GM19023 (cell line): ENCODE measurements at regions not wholly inside any gene's neighbourhood (a gene's known extent, or its start where the extent isn't known, plus 50 kb on each side); places are given as distances from the start of the nearest gene placed in this dataset.
"Not testable (repeated sequence)": the region's sequence is repeated elsewhere in the genome, so short reads cannot be mapped to it uniquely, and the experiment has no call there.

Source experiments
- ATAC-seq: cut with Tn5 transposase; IDR thresholded peaks from one replicate; pipeline ENCODE4 v1.9.1; 2021; ENCODE audit warnings: mild to moderate bottlenecking, moderate library complexity; ENCODE audit not compliant: unreplicated experiment

GRCh38 chr4:178138491-178138890 is 696.3 kb upstream of the AGA start:
- no peak for ATAC-seq

- ATAC-seq: no peak
These were observed 698.2 kb upstream of the AGA start for GRCh38 chr4:178140326-178140915.

- ATAC-seq: no peak
These were observed 700.5 kb upstream of the AGA start for GRCh38 chr4:178142724-178143123.

GRCh38 chr4:178148106-178148505 is 705.9 kb upstream of the AGA start:
- no peak for ATAC-seq

GRCh38 chr4:178165251-178165950 is 723.2 kb upstream of the AGA start:
- ATAC-seq: no peak

- no peak for ATAC-seq
These were observed 723.7 kb upstream of the AGA start for GRCh38 chr4:178165951-178166308.

- no peak for ATAC-seq
These were observed 731.5 kb upstream of the AGA start for GRCh38 chr4:178173771-178174170.

GRCh38 chr4:178174756-178175155 is 732.5 kb upstream of the AGA start:
- no peak for ATAC-seq

GRCh38 chr4:178185517-178185916 is 743.3 kb upstream of the AGA start:
- ATAC-seq: no peak

- no peak for ATAC-seq
These were observed 750.4 kb upstream of the AGA start for GRCh38 chr4:178192611-178193010.

- no peak for ATAC-seq
These were observed 754.6 kb upstream of the AGA start for GRCh38 chr4:178196751-178197374.

GRCh38 chr4:178198691-178199090 is 756.5 kb upstream of the AGA start:
- ATAC-seq: no peak

GRCh38 chr4:178202422-178202821 is 760.2 kb upstream of the AGA start:
- ATAC-seq: no peak

- ATAC-seq: no peak
These were observed 763.6 kb upstream of the AGA start for GRCh38 chr4:178205826-178206225.

- ATAC-seq: no peak
These were observed 773.1 kb upstream of the AGA start for GRCh38 chr4:178215309-178215708.

GRCh38 chr4:178215763-178216162 is 773.5 kb upstream of the AGA start:
- no peak for ATAC-seq

- not testable (repeated sequence) for ATAC-seq
These were observed 784.2 kb upstream of the AGA start for GRCh38 chr4:178226421-178226820.

- no peak for ATAC-seq
These were observed 791.7 kb upstream of the AGA start for GRCh38 chr4:178233906-178234305.

GRCh38 chr4:178240891-178241290 is 798.7 kb upstream of the AGA start:
- no peak for ATAC-seq

- no peak for ATAC-seq
These were observed 799.4 kb upstream of the AGA start for GRCh38 chr4:178241601-178242118.

GRCh38 chr4:178242655-178243054 is 800.4 kb upstream of the AGA start:
- ATAC-seq: no peak

GRCh38 chr4:178244785-178245184 is 802.5 kb upstream of the AGA start:
- ATAC-seq: no peak
